SU-DHL-6 (cell line): ENCODE measurements at regions not wholly inside any gene's neighbourhood (a gene's known extent, or its start where the extent isn't known, plus 50 kb on each side); places are given as distances from the start of the nearest gene placed in this dataset.

ENCODE experiments used
- CTCF ChIP-seq: fragments of 200-600 bp; sonication (generic); IDR thresholded peaks from one replicate; pipeline ENCODE4 v1.5.1; 2017; ENCODE audit warnings: antibody characterized with exemption, mild to moderate bottlenecking, low read length, moderate library complexity; ENCODE audit not compliant: insufficient read depth, poor library complexity, severe bottlenecking
- EZH2phosphoT487 ChIP-seq: fragments of 200-600 bp; sonication (generic), shearing (Covaris generic); conservative IDR thresholded peaks from 2 replicates; pipeline ENCODE4 v1.6.1; 2018; ENCODE audit warnings: mild to moderate bottlenecking, antibody characterized with exemption, low read length, moderate library complexity, mixed read lengths

GRCh38 chr14:36066636-36067035 lies 109.9 kb downstream of the PTCSC3 start:
- TF ChIP-seq CTCF (no peak), EZH2phosphoT487 (no peak)
